Astrocyte (in vitro differentiated cells and primary cell): ENCODE measurements at regions not wholly inside any gene's neighbourhood (a gene's known extent, or its start where the extent isn't known, plus 50 kb on each side); places are given as distances from the start of the nearest gene placed in this dataset.
"Not testable (repeated sequence)": the region's sequence is repeated elsewhere in the genome, so short reads cannot be mapped to it uniquely, and the experiment has no call there.

Experiments used
- DNase-seq: peaks from one replicate; pipeline ENCODE4 v3.0.0-alpha.2; 2010; ENCODE audit warnings: low read depth
- FAIRE-seq: peaks from 2 replicates; lab custom pipeline; 2011; peaks lifted over from hg19 to GRCh38; lab: Jason Lieb, UNC
- H2AFZ ChIP-seq: 2 replicates; pipeline ENCODE4 v1.6.0; 2012; ENCODE audit warnings: low read depth, low read length, inconsistent platforms
- H3K27ac ChIP-seq: 2 replicates; pipeline ENCODE4 v1.5.1; 2011; ENCODE audit warnings: low read depth, low read length, inconsistent platforms
- H3K27me3 ChIP-seq: 2 replicates; pipeline ENCODE4 v1.6.0; 2011; ENCODE audit warnings: low read length, inconsistent platforms; ENCODE audit not compliant: insufficient read depth
- H3K36me3 ChIP-seq: 2 replicates; pipeline ENCODE4 v1.5.1; 2011; ENCODE audit warnings: low read length, inconsistent platforms; ENCODE audit not compliant: insufficient read depth
- H3K4me1 ChIP-seq: 2 replicates; pipeline ENCODE4 v1.5.1; 2011; ENCODE audit warnings: low read length, inconsistent platforms; ENCODE audit not compliant: insufficient read depth
- H3K4me2 ChIP-seq: 2 replicates; pipeline ENCODE4 v1.6.0; 2012; ENCODE audit warnings: low read length, inconsistent platforms
- H3K4me3 ChIP-seq: 2 replicates; pipeline ENCODE4 v1.5.1; 2011; ENCODE audit warnings: low read depth, mild to moderate bottlenecking, low read length, inconsistent platforms; ENCODE audit not compliant: insufficient read depth
- H3K79me2 ChIP-seq: 2 replicates; pipeline ENCODE4 v1.6.0; 2012; ENCODE audit warnings: mild to moderate bottlenecking, low read length, inconsistent platforms; ENCODE audit not compliant: insufficient read depth
- H3K9ac ChIP-seq: 2 replicates; pipeline ENCODE4 v1.6.0; 2012; ENCODE audit warnings: mild to moderate bottlenecking, low read length, inconsistent platforms
- H3K9me3 ChIP-seq: 2 replicates; pipeline ENCODE4 v1.5.1; 2012; ENCODE audit warnings: low read depth, mild to moderate bottlenecking, low read length, inconsistent platforms; ENCODE audit not compliant: insufficient read depth
- H4K20me1 ChIP-seq: 2 replicates; pipeline ENCODE4 v1.6.0; 2012; ENCODE audit warnings: low read length, inconsistent platforms; ENCODE audit not compliant: insufficient read depth
- H3K27ac Mint-ChIP-seq: one replicate; pipeline ENCODE4 v1.8.0; 2021; ENCODE audit warnings: mild to moderate bottlenecking, mixed read lengths; ENCODE audit not compliant: unreplicated experiment
- H3K27me3 Mint-ChIP-seq: one replicate; pipeline ENCODE4 v1.8.0; 2021; ENCODE audit warnings: low read depth, mixed read lengths; ENCODE audit not compliant: unreplicated experiment
- H3K36me3 Mint-ChIP-seq: one replicate; pipeline ENCODE4 v1.8.0; 2021; ENCODE audit warnings: low read depth, mixed read lengths; ENCODE audit not compliant: unreplicated experiment
- H3K4me1 Mint-ChIP-seq: one replicate; pipeline ENCODE4 v1.8.0; 2021; ENCODE audit warnings: low read depth, mixed read lengths; ENCODE audit not compliant: unreplicated experiment
- H3K4me3 Mint-ChIP-seq: one replicate; pipeline ENCODE4 v1.8.0; 2021; ENCODE audit warnings: mild to moderate bottlenecking, moderate library complexity, mixed read lengths; ENCODE audit not compliant: unreplicated experiment
- H3K9me3 Mint-ChIP-seq: one replicate; pipeline ENCODE4 v1.8.0; 2021; ENCODE audit warnings: mild to moderate bottlenecking, mixed read lengths; ENCODE audit not compliant: unreplicated experiment
- CTCF ChIP-seq: IDR thresholded peaks from 2 replicates; pipeline ENCODE4 v1.5.1; 2011; ENCODE audit warnings: low read depth, mild to moderate bottlenecking, inconsistent platforms, low read length, moderate library complexity; ENCODE audit not compliant: insufficient read depth

- FAIRE-seq = no peak
- peaks cover 36% of the 10 kb centered on the region for H3K27me3 Mint-ChIP-seq
- H3K27ac ChIP-seq = no peak overlapping the region
These were observed 154.5 kb downstream of the LAT start for GRCh38 chr16:29139261-29139802.

GRCh38 chr16:29138698-29139097, 153.8 kb downstream of the LAT start:
- H3K27me3 ChIP-seq, H3K9me3 Mint-ChIP-seq: not testable (repeated sequence)
- peaks cover 34% of the 10 kb centered on the region for H3K27me3 Mint-ChIP-seq

More at GRCh38 chr16:29139261-29139802, 154.5 kb downstream of the LAT start:
- no peak overlapping the region for H3K27ac Mint-ChIP-seq
- Histone ChIP-seq H3K4me2 (no peak overlapping the region), H3K9me3 (no peaks in the 10 kb centered on the region), H3K36me3 (no peaks in the 10 kb centered on the region), H3K4me3 (no peak overlapping the region), H3K27me3 (peaks cover 2% of the 10 kb centered on the region), H3K9ac (no peak overlapping the region), H4K20me1 (no peaks in the 10 kb centered on the region), H3K79me2 (no peaks in the 10 kb centered on the region), H3K4me1 (no peaks in the 10 kb centered on the region), H2AFZ (no peak overlapping the region)
- H3K36me3 Mint-ChIP-seq = no peaks in the 10 kb centered on the region
- DNase-seq = no peak
- peaks cover 3% of the 10 kb centered on the region for H3K9me3 Mint-ChIP-seq
- H3K4me1 Mint-ChIP-seq = no peaks in the 10 kb centered on the region
- no peak for TF ChIP-seq CTCF
- H3K4me3 Mint-ChIP-seq = no peak overlapping the region

GRCh38 chr16:29137894-29138662, 153.2 kb downstream of the LAT start:
- not testable (repeated sequence) for DNase-seq, H2AFZ ChIP-seq, H3K27ac ChIP-seq, H3K27ac Mint-ChIP-seq, H3K4me1 ChIP-seq, H4K20me1 ChIP-seq, H3K9me3 ChIP-seq, H3K9ac ChIP-seq, H3K4me2 ChIP-seq, H3K9me3 Mint-ChIP-seq, FAIRE-seq, H3K4me1 Mint-ChIP-seq, H3K36me3 ChIP-seq, H3K4me3 ChIP-seq, H3K27me3 ChIP-seq, H3K4me3 Mint-ChIP-seq, H3K36me3 Mint-ChIP-seq, H3K79me2 ChIP-seq
- H3K27me3 Mint-ChIP-seq = peaks cover 37% of the 10 kb centered on the region

More at GRCh38 chr16:29138698-29139097, 153.8 kb downstream of the LAT start:
- not testable (repeated sequence) for H3K4me3 Mint-ChIP-seq, FAIRE-seq, H3K36me3 ChIP-seq, H3K4me2 ChIP-seq, H2AFZ ChIP-seq, H3K27ac Mint-ChIP-seq, H3K9me3 ChIP-seq, H3K4me1 ChIP-seq, H3K4me3 ChIP-seq, DNase-seq, H3K9ac ChIP-seq, H3K36me3 Mint-ChIP-seq, H4K20me1 ChIP-seq, H3K79me2 ChIP-seq, H3K27ac ChIP-seq, H3K4me1 Mint-ChIP-seq

- not testable (repeated sequence) for H3K4me2 ChIP-seq, H3K4me3 ChIP-seq, H3K4me1 Mint-ChIP-seq, H3K36me3 ChIP-seq, H4K20me1 ChIP-seq, H3K4me3 Mint-ChIP-seq, H3K9me3 ChIP-seq, FAIRE-seq, H3K27me3 ChIP-seq, H3K9me3 Mint-ChIP-seq, H3K79me2 ChIP-seq, H2AFZ ChIP-seq, H3K9ac ChIP-seq, H3K36me3 Mint-ChIP-seq, H3K27ac Mint-ChIP-seq, H3K4me1 ChIP-seq, DNase-seq, H3K27ac ChIP-seq
- H3K27me3 Mint-ChIP-seq = peaks cover 35% of the 10 kb centered on the region
These were observed 152.6 kb downstream of the LAT start for GRCh38 chr16:29137461-29137860.

GRCh38 chr16:29136916-29137315, 152.1 kb downstream of the LAT start:
- not testable (repeated sequence) for H3K36me3 Mint-ChIP-seq, FAIRE-seq

More at GRCh38 chr16:29136916-29137315, 152.1 kb downstream of the LAT start:
- H3K9me3 ChIP-seq, H3K79me2 ChIP-seq, H3K4me3 Mint-ChIP-seq, H3K4me2 ChIP-seq, H3K27me3 ChIP-seq, H3K27ac ChIP-seq, DNase-seq, H3K27ac Mint-ChIP-seq, H2AFZ ChIP-seq, H3K9me3 Mint-ChIP-seq, H3K4me3 ChIP-seq, H4K20me1 ChIP-seq, H3K9ac ChIP-seq, H3K4me1 ChIP-seq, H3K36me3 ChIP-seq, H3K4me1 Mint-ChIP-seq: not testable (repeated sequence)
- H3K27me3 Mint-ChIP-seq = peaks cover 32% of the 10 kb centered on the region
